ENCODE measurements at regions not wholly inside any gene's neighbourhood (a gene's known extent, or its start where the extent isn't known, plus 50 kb on each side); places are given as distances from the start of the nearest gene placed in this dataset.

- H3K27ac ChIP-seq (ENCODE audit: low read depth, low read length, poor library complexity, severe bottlenecking) = no peak overlapping the region
- H3K4me3 ChIP-seq (ENCODE audit: low read depth, low read length, poor library complexity, severe bottlenecking) = no peak overlapping the region
These were observed 96.2 kb upstream of the SIRPA start for GRCh38 chr20:1798982-1799381.

GRCh38 chr20:1793821-1794220 lies 101.4 kb upstream of the SIRPA start:
- Histone ChIP-seq H3K27me3 (ENCODE audit: insufficient read depth, low read length) (no peaks in the 10 kb centered on the region), H4K20me1 (ENCODE audit: insufficient read depth, low read length) (no peaks in the 10 kb centered on the region), H3K4me1 (ENCODE audit: insufficient read depth, low read length, severe bottlenecking) (no peaks in the 10 kb centered on the region), H3F3A (ENCODE audit: insufficient read depth, low read length) (no peaks in the 10 kb centered on the region), H3K4me3 (ENCODE audit: low read depth, low read length, poor library complexity, severe bottlenecking) (no peak overlapping the region), H3K27ac (ENCODE audit: low read depth, low read length, poor library complexity, severe bottlenecking) (no peak overlapping the region), H3K79me2 (ENCODE audit: insufficient read depth, low read length) (no peaks in the 10 kb centered on the region), H2AFZ (ENCODE audit: low read length) (no peak overlapping the region), H3K4me2 (ENCODE audit: low read length) (no peak overlapping the region), H3K9me3 (ENCODE audit: low read length) (no peaks in the 10 kb centered on the region), H3K9me2 (ENCODE audit: low read depth, low read length) (no peaks in the 10 kb centered on the region), H3K36me3 (ENCODE audit: insufficient read depth, low read length) (no peaks in the 10 kb centered on the region), H3K9ac (ENCODE audit: low read length) (no peak overlapping the region)
- TF ChIP-seq EZH2 (IDR thresholded peaks at IDR 0.05; ENCODE audit: borderline replicate concordance, low read length) (no peak), CTCF (IDR thresholded peaks at IDR 0.05; ENCODE audit: low read length) (no peak)

More at GRCh38 chr20:1798982-1799381, 96.2 kb upstream of the SIRPA start:
- no peaks in the 10 kb centered on the region; the same call in 1 of the 2 replicates for H3K27me3 ChIP-seq (ENCODE audit: insufficient read depth, low read length)
- TF ChIP-seq EZH2 (IDR thresholded peaks at IDR 0.05; ENCODE audit: borderline replicate concordance, low read length) = no peak
- TF ChIP-seq CTCF (IDR thresholded peaks at IDR 0.05; ENCODE audit: low read length) = no peak
- H3K79me2 ChIP-seq (ENCODE audit: insufficient read depth, low read length) = no peaks in the 10 kb centered on the region
- no peaks in the 10 kb centered on the region for H3K36me3 ChIP-seq (ENCODE audit: insufficient read depth, low read length)
- no peaks in the 10 kb centered on the region for H3K9me2 ChIP-seq (ENCODE audit: low read depth, low read length)
- H3F3A ChIP-seq (ENCODE audit: insufficient read depth, low read length) = no peaks in the 10 kb centered on the region
- H3K9ac ChIP-seq (ENCODE audit: low read length) = no peak overlapping the region
- no peaks in the 10 kb centered on the region for H4K20me1 ChIP-seq (ENCODE audit: insufficient read depth, low read length)
- H3K4me1 ChIP-seq (ENCODE audit: insufficient read depth, low read length, severe bottlenecking) = no peaks in the 10 kb centered on the region
- no peak overlapping the region for H3K4me2 ChIP-seq (ENCODE audit: low read length)
- no peaks in the 10 kb centered on the region for H3K9me3 ChIP-seq (ENCODE audit: low read length)
- H2AFZ ChIP-seq (ENCODE audit: low read length) = no peak overlapping the region

- no peaks in the 10 kb centered on the region for H3K36me3 ChIP-seq (ENCODE audit: insufficient read depth, low read length)
- TF ChIP-seq EZH2 (IDR thresholded peaks at IDR 0.05; ENCODE audit: borderline replicate concordance, low read length) (no peak), CTCF (IDR thresholded peaks at IDR 0.05; ENCODE audit: low read length) (no peak)
- no peaks in the 10 kb centered on the region for H3K4me1 ChIP-seq (ENCODE audit: insufficient read depth, low read length, severe bottlenecking)
- no peak overlapping the region for H3K4me3 ChIP-seq (ENCODE audit: low read depth, low read length, poor library complexity, severe bottlenecking)
- H3K4me2 ChIP-seq (ENCODE audit: low read length) = no peak overlapping the region
- H3K9ac ChIP-seq (ENCODE audit: low read length) = no peak overlapping the region
- H3F3A ChIP-seq (ENCODE audit: insufficient read depth, low read length) = no peaks in the 10 kb centered on the region
- no peak overlapping the region for H2AFZ ChIP-seq (ENCODE audit: low read length)
- 0 out of 2 replicates have a peak, but pooled peaks cover 2% of the 10 kb centered on the region for H3K27me3 ChIP-seq (ENCODE audit: insufficient read depth, low read length)
- no peaks in the 10 kb centered on the region for H3K9me2 ChIP-seq (ENCODE audit: low read depth, low read length)
- no peak overlapping the region for H3K27ac ChIP-seq (ENCODE audit: low read depth, low read length, poor library complexity, severe bottlenecking)
- H3K79me2 ChIP-seq (ENCODE audit: insufficient read depth, low read length) = no peaks in the 10 kb centered on the region
- no peaks in the 10 kb centered on the region for H4K20me1 ChIP-seq (ENCODE audit: insufficient read depth, low read length)
- H3K9me3 ChIP-seq (ENCODE audit: low read length) = no peaks in the 10 kb centered on the region
These were observed 102.9 kb upstream of the SIRPA start for GRCh38 chr20:1792274-1792673.

All from OCI-LY1 (cell line).